Esophagus squamous epithelium (tissue), 4 donors: ENCODE measurements at regions not wholly inside any gene's neighbourhood (a gene's known extent, or its start where the extent isn't known, plus 50 kb on each side); places are given as distances from the start of the nearest gene placed in this dataset.

ENCODE experiments used
- POLR2A ChIP-seq, 4 donors: fragments of 450-650 bp; IDR thresholded peaks; one replicate each; pipeline ENCODE4 v1.6.1; 2017; ENCODE audit warnings: antibody characterized with exemption in 4 of 4, mild to moderate bottlenecking in 4 of 4, moderate library complexity in 3 of 4
- TF ChIP-seq, protein P1 (sequence below), 6 experiments: fragments of 450-650 bp in 4 of 6; fragments of 200-600 bp in 2 of 6; sonication (generic) in 2 of 6; IDR thresholded peaks; one replicate each; pipeline ENCODE4 v1.5.1; 2016 to 2019; ENCODE audit warnings: antibody characterized with exemption in 6 of 6, mild to moderate bottlenecking in 4 of 6, moderate library complexity in 4 of 6

DNA sequence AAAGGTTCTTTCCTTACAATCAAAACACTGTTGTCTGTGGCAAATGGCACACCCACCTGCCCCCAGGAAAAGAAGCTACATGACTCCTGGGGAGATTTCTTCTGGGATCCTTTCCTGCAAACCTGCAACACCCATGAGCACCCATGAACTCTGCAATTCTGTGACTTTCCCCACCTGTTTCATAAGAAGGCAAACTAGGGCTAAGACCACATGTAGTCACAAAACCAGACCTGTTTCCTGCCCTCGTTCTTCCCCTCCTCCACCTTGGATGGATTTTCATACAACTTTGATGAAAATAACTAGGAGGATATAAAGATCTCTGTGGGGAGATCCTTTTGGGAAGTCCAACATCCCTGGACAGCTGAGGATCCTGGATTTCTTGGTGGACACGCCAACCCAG lies 1084.7 kb downstream of the BCL11B start:
- TF ChIP-seq, protein P1, sequence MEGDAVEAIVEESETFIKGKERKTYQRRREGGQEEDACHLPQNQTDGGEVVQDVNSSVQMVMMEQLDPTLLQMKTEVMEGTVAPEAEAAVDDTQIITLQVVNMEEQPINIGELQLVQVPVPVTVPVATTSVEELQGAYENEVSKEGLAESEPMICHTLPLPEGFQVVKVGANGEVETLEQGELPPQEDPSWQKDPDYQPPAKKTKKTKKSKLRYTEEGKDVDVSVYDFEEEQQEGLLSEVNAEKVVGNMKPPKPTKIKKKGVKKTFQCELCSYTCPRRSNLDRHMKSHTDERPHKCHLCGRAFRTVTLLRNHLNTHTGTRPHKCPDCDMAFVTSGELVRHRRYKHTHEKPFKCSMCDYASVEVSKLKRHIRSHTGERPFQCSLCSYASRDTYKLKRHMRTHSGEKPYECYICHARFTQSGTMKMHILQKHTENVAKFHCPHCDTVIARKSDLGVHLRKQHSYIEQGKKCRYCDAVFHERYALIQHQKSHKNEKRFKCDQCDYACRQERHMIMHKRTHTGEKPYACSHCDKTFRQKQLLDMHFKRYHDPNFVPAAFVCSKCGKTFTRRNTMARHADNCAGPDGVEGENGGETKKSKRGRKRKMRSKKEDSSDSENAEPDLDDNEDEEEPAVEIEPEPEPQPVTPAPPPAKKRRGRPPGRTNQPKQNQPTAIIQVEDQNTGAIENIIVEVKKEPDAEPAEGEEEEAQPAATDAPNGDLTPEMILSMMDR (IDR thresholded peaks at IDR 0.05): no peak
- no peak for TF ChIP-seq POLR2A (IDR thresholded peaks at IDR 0.05)
